ENCODE measurements at regions not wholly inside any gene's neighbourhood (a gene's known extent, or its start where the extent isn't known, plus 50 kb on each side); places are given as distances from the start of the nearest gene placed in this dataset.
"Not testable (repeated sequence)": the region's sequence is repeated elsewhere in the genome, so short reads cannot be mapped to it uniquely, and the experiment has no call there.

GRCh38 chr15:100732211-100733055 is 130.0 kb downstream of the ASB7 start:
- no peak for DNase-seq (ENCODE audit: low read depth)
- H3K4me3 ChIP-seq (ENCODE audit: low read length) = no peak overlapping the region
- TF ChIP-seq CTCF (conservative IDR thresholded peaks at IDR 0.05; ENCODE audit: low read depth, low read length) = no peak

GRCh38 chr15:100733101-100733842 is 130.9 kb downstream of the ASB7 start:
- TF ChIP-seq CTCF (conservative IDR thresholded peaks at IDR 0.05; ENCODE audit: low read depth, low read length) = no peak
- no peak for DNase-seq (ENCODE audit: low read depth)
- no peak overlapping the region for H3K4me3 ChIP-seq (ENCODE audit: low read length)

DNA sequence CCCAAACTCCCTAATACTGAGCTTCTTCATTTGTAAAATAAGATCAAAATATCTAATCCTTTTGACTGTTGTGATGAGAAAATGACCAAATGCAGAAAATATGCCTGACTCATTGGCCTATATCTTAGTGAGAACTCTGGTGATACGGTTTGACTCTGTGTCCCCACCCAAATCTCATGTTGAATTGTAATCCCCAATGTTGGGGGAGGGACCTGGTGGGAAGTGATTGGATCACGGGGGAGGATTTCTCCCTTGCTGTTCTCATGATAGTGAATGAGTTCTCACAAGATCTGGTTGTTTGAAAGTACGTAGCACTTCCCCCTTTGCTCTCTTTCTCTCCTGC is 131.4 kb downstream of the ASB7 start:
- not testable (repeated sequence) for DNase-seq (ENCODE audit: low read depth)

DNA sequence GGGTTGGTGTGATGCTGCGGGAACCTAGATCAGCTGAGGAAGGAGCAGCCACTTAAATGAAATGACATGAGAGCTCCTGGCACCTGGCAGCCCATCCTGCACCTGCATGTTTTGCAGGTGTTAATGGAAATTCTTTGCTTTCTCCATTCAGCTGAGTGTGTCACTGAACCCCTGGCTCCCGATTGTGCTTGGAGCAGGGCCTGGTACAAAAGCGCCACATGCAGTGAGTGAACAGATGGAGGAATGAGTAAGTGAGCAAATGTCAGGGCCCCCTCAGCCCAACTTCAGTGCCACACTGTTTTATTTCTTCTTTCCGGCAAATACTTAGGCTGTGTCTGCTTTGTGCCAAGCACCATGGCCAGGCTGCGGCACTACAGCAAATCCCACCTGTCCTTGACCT is 132.2 kb downstream of the ASB7 start:
- no peak overlapping the region for H3K4me3 ChIP-seq (ENCODE audit: low read length)
- no peak for TF ChIP-seq CTCF (conservative IDR thresholded peaks at IDR 0.05; ENCODE audit: low read depth, low read length)
- no peak for DNase-seq (ENCODE audit: low read depth)

More for the DNA sequence above, 131.4 kb downstream of the ASB7 start:
- H3K4me3 ChIP-seq (ENCODE audit: low read length) = not testable (repeated sequence)

DNA sequence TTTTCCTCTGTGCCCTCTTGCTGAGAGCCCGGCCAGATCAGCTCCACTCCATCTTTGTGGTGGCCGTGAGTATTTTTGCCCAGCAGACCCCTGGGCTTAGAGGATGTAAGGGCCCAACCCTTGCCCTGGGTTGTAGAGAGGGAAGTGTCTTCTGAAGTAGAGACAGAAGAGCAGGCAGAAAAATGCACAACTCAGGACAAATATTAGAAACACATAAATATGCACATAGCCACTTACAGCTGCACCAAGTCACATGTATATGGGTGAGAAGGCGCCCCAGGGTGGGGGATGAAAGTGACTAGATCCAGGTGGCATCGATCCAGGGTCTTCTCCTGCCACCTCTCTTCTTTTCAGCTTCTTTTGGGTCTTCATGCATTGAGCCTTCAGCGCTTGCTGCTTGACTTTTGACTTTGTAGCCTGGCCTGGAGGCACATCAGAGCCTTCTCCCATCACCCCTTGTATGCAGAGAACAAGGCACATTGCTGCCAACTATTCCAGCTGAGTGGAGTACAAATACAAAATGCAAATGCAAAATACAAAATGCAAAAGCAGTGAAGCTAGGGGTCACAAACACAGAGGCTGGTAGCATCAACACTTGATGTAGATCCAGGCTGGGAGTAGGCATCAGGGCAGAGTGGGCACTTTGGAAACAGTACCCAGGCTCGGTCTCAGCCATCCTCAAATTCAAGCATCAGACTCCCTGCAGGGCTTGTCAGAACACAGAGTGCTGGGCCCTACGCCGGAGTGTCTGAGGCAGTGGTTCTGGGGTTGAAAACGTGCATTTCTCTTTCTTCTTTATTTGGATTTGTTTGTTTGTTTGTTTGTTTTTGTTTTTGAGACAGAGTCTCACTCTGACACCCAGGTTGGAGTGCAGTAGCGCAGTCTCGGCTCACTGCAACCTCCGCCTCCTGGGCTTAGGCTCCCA is 133.0 kb downstream of the ASB7 start:
- no peak for TF ChIP-seq CTCF (conservative IDR thresholded peaks at IDR 0.05; ENCODE audit: low read depth, low read length)
- H3K4me3 ChIP-seq (ENCODE audit: low read length) = no peak overlapping the region
- no peak for DNase-seq (ENCODE audit: low read depth)

- no peak for DNase-seq (ENCODE audit: low read depth)
- no peak overlapping the region for H3K4me3 ChIP-seq (ENCODE audit: low read length)
- TF ChIP-seq CTCF (conservative IDR thresholded peaks at IDR 0.05; ENCODE audit: low read depth, low read length) = no peak
Observed at GRCh38 chr15:100737214-100737613, 134.8 kb downstream of the ASB7 start.

DNA sequence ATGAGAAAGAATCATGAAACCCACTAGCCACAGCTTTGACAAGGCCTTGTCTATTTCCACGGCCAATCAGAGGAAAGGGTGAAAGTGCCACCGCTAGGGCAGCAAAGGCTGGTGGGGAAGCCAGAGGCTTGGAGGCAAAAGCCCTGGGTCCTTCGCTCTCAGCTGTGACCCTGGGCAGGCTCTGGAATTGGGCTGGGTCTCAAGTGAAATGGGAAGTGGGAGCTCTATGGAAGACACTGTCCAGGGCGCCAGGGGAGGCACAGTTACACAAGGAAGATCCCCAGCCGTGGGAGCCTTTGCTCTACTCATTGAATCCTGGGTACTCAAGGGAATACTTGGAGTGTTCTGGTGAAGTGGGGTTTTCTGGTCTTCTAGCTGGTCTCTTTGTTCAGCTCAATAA is 136.2 kb downstream of the ASB7 start:
- TF ChIP-seq CTCF (conservative IDR thresholded peaks at IDR 0.05; ENCODE audit: low read depth, low read length) = no peak
- H3K4me3 ChIP-seq (ENCODE audit: low read length) = no peak overlapping the region
- DNase-seq (ENCODE audit: low read depth) = no peak
